PC-9 (cell line): ENCODE measurements at regions not wholly inside any gene's neighbourhood (a gene's known extent, or its start where the extent isn't known, plus 50 kb on each side); places are given as distances from the start of the nearest gene placed in this dataset.

Experiments
- EZH2 ChIP-seq: fragments of 200-600 bp; sonication (generic); IDR thresholded peaks from 2 replicates; pipeline ENCODE4 v1.8.0; 2017; ENCODE audit warnings: antibody characterized with exemption, low read depth
- TF ChIP-seq, protein P1 (sequence below): fragments of 200-600 bp; sonication (generic); conservative IDR thresholded peaks from 2 replicates; pipeline ENCODE4 v1.6.1; 2017; ENCODE audit warnings: mixed run types, antibody characterized with exemption, mild to moderate bottlenecking, moderate library complexity

DNA sequence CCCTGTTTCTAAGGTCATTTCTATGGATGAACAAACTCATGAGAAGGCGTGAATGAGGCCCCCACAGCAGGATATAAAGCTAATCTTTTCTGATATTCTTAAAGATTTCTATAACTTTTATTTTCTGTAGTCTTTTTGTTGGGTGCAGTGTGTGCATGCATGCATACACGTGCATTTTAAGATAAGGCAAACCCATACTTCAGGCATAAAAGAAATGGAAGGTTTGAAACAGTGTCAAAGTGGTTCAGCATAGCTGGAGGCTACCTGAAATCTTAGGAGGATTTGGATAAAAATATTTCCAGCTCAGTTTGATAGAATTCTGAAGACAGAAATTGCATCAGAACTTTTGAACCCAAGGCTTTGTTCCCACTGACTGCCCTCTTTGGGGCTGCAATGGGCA is 119.7 kb downstream of the PDHA2 start:
- TF ChIP-seq, protein P1, sequence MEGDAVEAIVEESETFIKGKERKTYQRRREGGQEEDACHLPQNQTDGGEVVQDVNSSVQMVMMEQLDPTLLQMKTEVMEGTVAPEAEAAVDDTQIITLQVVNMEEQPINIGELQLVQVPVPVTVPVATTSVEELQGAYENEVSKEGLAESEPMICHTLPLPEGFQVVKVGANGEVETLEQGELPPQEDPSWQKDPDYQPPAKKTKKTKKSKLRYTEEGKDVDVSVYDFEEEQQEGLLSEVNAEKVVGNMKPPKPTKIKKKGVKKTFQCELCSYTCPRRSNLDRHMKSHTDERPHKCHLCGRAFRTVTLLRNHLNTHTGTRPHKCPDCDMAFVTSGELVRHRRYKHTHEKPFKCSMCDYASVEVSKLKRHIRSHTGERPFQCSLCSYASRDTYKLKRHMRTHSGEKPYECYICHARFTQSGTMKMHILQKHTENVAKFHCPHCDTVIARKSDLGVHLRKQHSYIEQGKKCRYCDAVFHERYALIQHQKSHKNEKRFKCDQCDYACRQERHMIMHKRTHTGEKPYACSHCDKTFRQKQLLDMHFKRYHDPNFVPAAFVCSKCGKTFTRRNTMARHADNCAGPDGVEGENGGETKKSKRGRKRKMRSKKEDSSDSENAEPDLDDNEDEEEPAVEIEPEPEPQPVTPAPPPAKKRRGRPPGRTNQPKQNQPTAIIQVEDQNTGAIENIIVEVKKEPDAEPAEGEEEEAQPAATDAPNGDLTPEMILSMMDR: no peak
- no peak for TF ChIP-seq EZH2
